22Rv1 (cell line): ENCODE measurements at regions not wholly inside any gene's neighbourhood (a gene's known extent, or its start where the extent isn't known, plus 50 kb on each side); places are given as distances from the start of the nearest gene placed in this dataset.

Experiments used
- H3K27ac ChIP-seq: fragments of 450-650 bp; 2 replicates; pipeline ENCODE4 v1.5.1; 2017
- CTCF ChIP-seq: fragments of 450-650 bp; IDR thresholded peaks from 2 replicates; pipeline ENCODE4 v1.5.1; 2017; ENCODE audit warnings: mild to moderate bottlenecking
- ZFX ChIP-seq: fragments of 450-650 bp; IDR thresholded peaks from 2 replicates; pipeline ENCODE4 v1.6.1; 2017; ENCODE audit warnings: antibody characterized with exemption, borderline replicate concordance

GRCh38 chr2:128970332-128971116, 651.9 kb upstream of the HS6ST1 start:
- TF ChIP-seq CTCF (no peak), ZFX (no peak)

GRCh38 chr2:128973566-128973965, 654.9 kb upstream of the HS6ST1 start:
- H3K27ac ChIP-seq = no peak overlapping the region
- TF ChIP-seq ZFX (no peak), CTCF (no peak)

More at GRCh38 chr2:128970332-128971116, 651.9 kb upstream of the HS6ST1 start:
- H3K27ac ChIP-seq = no peak overlapping the region

- no peak overlapping the region for H3K27ac ChIP-seq
- TF ChIP-seq ZFX (no peak), CTCF (no peak)
Observed at GRCh38 chr2:128978212-128978611, 659.5 kb upstream of the HS6ST1 start.

- H3K27ac ChIP-seq = no peak overlapping the region
- TF ChIP-seq ZFX (no peak), CTCF (no peak)
Observed at GRCh38 chr2:128979182-128979581, 660.5 kb upstream of the HS6ST1 start.

GRCh38 chr2:128980475-128980874, 661.8 kb upstream of the HS6ST1 start:
- H3K27ac ChIP-seq = no peak overlapping the region
- TF ChIP-seq CTCF = no peak
- TF ChIP-seq ZFX = no peak

GRCh38 chr2:128981353-128981752, 662.7 kb upstream of the HS6ST1 start:
- TF ChIP-seq ZFX (no peak), CTCF (no peak)
- H3K27ac ChIP-seq = no peak overlapping the region

- no peak overlapping the region for H3K27ac ChIP-seq
- TF ChIP-seq ZFX = no peak
- no peak for TF ChIP-seq CTCF
Observed at GRCh38 chr2:128982001-128982400, 663.3 kb upstream of the HS6ST1 start.
